Smooth muscle cell (in vitro differentiated cells): ENCODE measurements at regions not wholly inside any gene's neighbourhood (a gene's known extent, or its start where the extent isn't known, plus 50 kb on each side); places are given as distances from the start of the nearest gene placed in this dataset.

Experiments
- DNase-seq: peaks from one replicate; lab custom pipeline; 2025; ENCODE audit not compliant: unreplicated experiment; lab: John Stamatoyannopoulos, UW
- H2AFZ ChIP-seq: fragments of 200-600 bp; sonication (generic); 2 replicates; pipeline ENCODE4 v1.6.0; 2016; ENCODE audit warnings: antibody characterized with exemption, low read depth, mild to moderate bottlenecking
- H3F3A ChIP-seq: fragments of 200-600 bp; sonication (generic); 2 replicates; pipeline ENCODE4 v1.6.0; 2017; ENCODE audit warnings: antibody characterized with exemption, low read depth
- H3K27ac ChIP-seq: fragments of 200-600 bp; sonication (generic); 2 replicates; pipeline ENCODE4 v1.5.1; 2016; ENCODE audit warnings: low read depth, mild to moderate bottlenecking
- H3K27me3 ChIP-seq: fragments of 200-600 bp; sonication (generic); 2 replicates; pipeline ENCODE4 v1.6.1; 2016; ENCODE audit warnings: low read depth, mild to moderate bottlenecking
- H3K36me3 ChIP-seq: fragments of 200-600 bp; sonication (generic); 2 replicates; pipeline ENCODE4 v1.5.1; 2016; ENCODE audit warnings: low read depth
- H3K4me1 ChIP-seq: fragments of 200-600 bp; sonication (generic); 2 replicates; pipeline ENCODE4 v1.5.1; 2016; ENCODE audit warnings: low read depth
- H3K4me2 ChIP-seq: fragments of 200-600 bp; sonication (generic); 2 replicates; pipeline ENCODE4 v1.6.0; 2016; ENCODE audit warnings: mild to moderate bottlenecking
- H3K4me3 ChIP-seq: fragments of 200-600 bp; sonication (generic); 2 replicates; pipeline ENCODE4 v1.5.1; 2016; ENCODE audit warnings: mild to moderate bottlenecking
- H3K79me2 ChIP-seq: fragments of 200-600 bp; sonication (generic); 2 replicates; pipeline ENCODE4 v1.6.0; 2016; ENCODE audit warnings: low read depth, mild to moderate bottlenecking
- H3K9ac ChIP-seq: fragments of 200-600 bp; sonication (generic); 2 replicates; pipeline ENCODE4 v1.6.0; 2016; ENCODE audit warnings: low read depth
- H3K9me3 ChIP-seq: fragments of 200-600 bp; sonication (generic); replicated peaks from 2 replicates; pipeline ENCODE4 v1.5.1; 2016; ENCODE audit warnings: low read depth
- H4K20me1 ChIP-seq: fragments of 200-600 bp; sonication (generic); 2 replicates; pipeline ENCODE4 v1.6.0; 2016; ENCODE audit warnings: low read depth
- CTCF ChIP-seq: fragments of 200-600 bp; sonication (generic); IDR thresholded peaks from 2 replicates; pipeline ENCODE4 v1.5.1; 2017; ENCODE audit warnings: borderline replicate concordance, mild to moderate bottlenecking, antibody characterized with exemption; ENCODE audit not compliant: insufficient read depth, poor library complexity, severe bottlenecking
- WGBS: methylation state at CpG from one replicate; pipeline ENCODE4 v1.1.7; 2016; ENCODE audit warnings: low lambda C conversion rate; 5-methylcytosine and 5-hydroxymethylcytosine counted together

DNA sequence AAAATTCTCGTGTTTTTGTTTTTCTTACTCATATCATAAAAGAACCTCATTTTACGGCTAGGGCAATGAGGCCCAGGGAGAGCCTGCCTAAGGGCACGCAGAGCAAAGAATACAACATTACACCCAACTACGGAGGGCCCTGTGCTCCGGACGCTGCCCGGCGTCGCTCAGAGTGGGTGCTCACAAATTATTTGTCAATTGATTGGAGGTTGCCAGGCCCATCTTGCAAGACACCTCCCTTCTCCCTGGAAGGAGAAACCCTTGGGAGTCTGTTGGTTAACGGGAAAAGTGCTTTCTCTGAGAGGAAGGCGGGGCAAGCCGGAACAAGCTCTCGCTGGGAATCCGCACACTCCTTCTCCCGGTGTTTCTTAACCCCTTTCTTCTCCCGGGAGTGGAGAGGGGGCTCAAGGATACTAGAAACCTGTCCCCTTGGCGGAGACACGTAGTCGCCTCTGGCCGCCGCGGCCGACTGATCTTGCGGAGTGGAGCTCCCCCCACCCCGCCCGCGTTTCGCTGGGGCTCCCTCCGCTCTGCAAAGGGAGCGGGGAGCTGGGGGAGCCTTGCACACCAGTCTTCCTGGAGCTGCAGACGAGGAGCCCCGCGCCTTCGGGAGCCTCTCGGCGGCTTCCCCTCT, 599.3 kb upstream of the SGCD start:
- Histone ChIP-seq H3K9me3 (no peaks in the 10 kb centered on the region), H2AFZ (no peak overlapping the region), H4K20me1 (no peaks in the 10 kb centered on the region), H3K79me2 (no peaks in the 10 kb centered on the region), H3K27ac (no peak overlapping the region), H3K4me2 (peak overlapping the region; percentile 94), H3F3A (no peaks in the 10 kb centered on the region), H3K4me3 (peak overlapping the region; percentile 63), H3K4me1 (no peaks in the 10 kb centered on the region), H3K27me3 (peaks cover 100% of the 10 kb centered on the region), H3K36me3 (no peaks in the 10 kb centered on the region), H3K9ac (no peak overlapping the region)
- no peak for TF ChIP-seq CTCF
- DNase-seq: no peak
- 6% methylated on average over 33 of the region's 36 CpGs for WGBS

GRCh38 chr5:155728146-155728856, 598.7 kb upstream of the SGCD start:
- Histone ChIP-seq H3K9me3 (no peaks in the 10 kb centered on the region), H3K4me2 (peak overlapping the region; percentile 94), H3K79me2 (no peaks in the 10 kb centered on the region), H3F3A (no peaks in the 10 kb centered on the region), H3K4me3 (peak overlapping the region; percentile 63), H4K20me1 (no peaks in the 10 kb centered on the region), H3K9ac (no peak overlapping the region), H3K27ac (no peak overlapping the region), H3K4me1 (no peaks in the 10 kb centered on the region), H3K27me3 (peaks cover 100% of the 10 kb centered on the region), H3K36me3 (no peaks in the 10 kb centered on the region), H2AFZ (peak overlapping the region; percentile 24)
- 2% methylated on average over 51 of the region's 83 CpGs for WGBS
- peak; percentile 2 for DNase-seq
- TF ChIP-seq CTCF: no peak

- no peaks in the 10 kb centered on the region for H3K9me3 ChIP-seq
- H3K79me2 ChIP-seq: no peaks in the 10 kb centered on the region
- H4K20me1 ChIP-seq: no peaks in the 10 kb centered on the region
- no peak overlapping the region for H3K9ac ChIP-seq
- peak overlapping the region; percentile 24 for H2AFZ ChIP-seq
- TF ChIP-seq CTCF: no peak
- H3K36me3 ChIP-seq: no peaks in the 10 kb centered on the region
- no peaks in the 10 kb centered on the region for H3K4me1 ChIP-seq
- no peak for DNase-seq
- H3K27me3 ChIP-seq: peaks cover 97% of the 10 kb centered on the region
- H3K27ac ChIP-seq: no peak overlapping the region
- H3K4me3 ChIP-seq: peak overlapping the region; percentile 63
- H3F3A ChIP-seq: no peaks in the 10 kb centered on the region
- H3K4me2 ChIP-seq: peak overlapping the region; percentile 94
- WGBS: 4% methylated on average over 54 of the region's 54 CpGs
Measured at GRCh38 chr5:155728857-155729683, 597.9 kb upstream of the SGCD start.
